DOHH2 (cell line): ENCODE measurements at regions not wholly inside any gene's neighbourhood (a gene's known extent, or its start where the extent isn't known, plus 50 kb on each side); places are given as distances from the start of the nearest gene placed in this dataset.

ENCODE experiments used
- H3F3A ChIP-seq: fragments of 200-600 bp; sonication (generic), shearing (Covaris generic); 2 replicates; pipeline ENCODE4 v1.6.0; 2016; ENCODE audit warnings: antibody characterized with exemption, mild to moderate bottlenecking; ENCODE audit not compliant: control insufficient read depth, insufficient read depth
- H3K27ac ChIP-seq: fragments of 200-600 bp; sonication (generic); 2 replicates; pipeline ENCODE4 v1.5.1; 2014; ENCODE audit warnings: low read depth, mild to moderate bottlenecking, low read length, moderate library complexity
- H3K27me3 ChIP-seq: fragments of 200-600 bp; sonication (generic); 2 replicates; pipeline ENCODE4 v1.6.1; 2014; ENCODE audit warnings: mild to moderate bottlenecking, low read length, mixed read lengths; ENCODE audit not compliant: control insufficient read depth
- H3K36me3 ChIP-seq: fragments of 200-600 bp; sonication (generic); 2 replicates; pipeline ENCODE4 v1.6.1; 2014; ENCODE audit warnings: mild to moderate bottlenecking, low read length, moderate library complexity, mixed read lengths; ENCODE audit not compliant: control insufficient read depth
- H3K4me1 ChIP-seq: fragments of 200-600 bp; sonication (generic); 2 replicates; pipeline ENCODE4 v1.6.1; 2014; ENCODE audit warnings: mild to moderate bottlenecking, low read length, mixed read lengths; ENCODE audit not compliant: control insufficient read depth
- H3K4me2 ChIP-seq: fragments of 200-600 bp; sonication (generic); 2 replicates; pipeline ENCODE4 v1.6.0; 2014; ENCODE audit warnings: mild to moderate bottlenecking, low read length, moderate library complexity
- H3K4me3 ChIP-seq: fragments of 200-600 bp; sonication (generic); 2 replicates; pipeline ENCODE4 v1.5.1; 2014; ENCODE audit warnings: mild to moderate bottlenecking, low read length, mixed read lengths
- H3K79me2 ChIP-seq: fragments of 200-600 bp; sonication (generic); 2 replicates; pipeline ENCODE4 v1.6.1; 2014; ENCODE audit warnings: mild to moderate bottlenecking, low read length, mixed read lengths; ENCODE audit not compliant: control insufficient read depth
- H3K9me2 ChIP-seq: fragments of 200-600 bp; sonication (generic); replicated peaks from 2 replicates; pipeline ENCODE4 v1.6.1; 2014; ENCODE audit warnings: mild to moderate bottlenecking, low read length, mixed read lengths; ENCODE audit not compliant: control insufficient read depth
- H3K9me3 ChIP-seq: fragments of 200-600 bp; sonication (generic); 2 replicates; pipeline ENCODE4 v1.6.1; 2014; ENCODE audit warnings: antibody characterized with exemption, low read length, mixed read lengths; ENCODE audit not compliant: control insufficient read depth, insufficient read depth
- H4K20me1 ChIP-seq: fragments of 200-600 bp; sonication (generic); 2 replicates; pipeline ENCODE4 v1.6.0; 2014; ENCODE audit warnings: low read depth, mild to moderate bottlenecking, antibody characterized with exemption, low read length, moderate library complexity; ENCODE audit not compliant: control insufficient read depth, insufficient read depth
- CTCF ChIP-seq: fragments of 200-600 bp; sonication (generic); IDR thresholded peaks from one replicate; pipeline ENCODE4 v1.5.1; 2014; ENCODE audit warnings: antibody characterized with exemption, mild to moderate bottlenecking, low read depth, low read length; ENCODE audit not compliant: poor library complexity, severe bottlenecking
- EZH2phosphoT487 ChIP-seq: fragments of 200-600 bp; sonication (generic); IDR thresholded peaks from 2 replicates; pipeline ENCODE4 v1.6.1; 2017; ENCODE audit warnings: borderline replicate concordance, mild to moderate bottlenecking, antibody characterized with exemption, low read length, moderate library complexity, mixed read lengths

- H3K79me2 ChIP-seq: no peaks in the 10 kb centered on the region
- H3K4me2 ChIP-seq: no peak overlapping the region
- H3F3A ChIP-seq: no peaks in the 10 kb centered on the region
- TF ChIP-seq CTCF: no peak
- TF ChIP-seq EZH2phosphoT487: no peak
- no peak overlapping the region for H3K27ac ChIP-seq
- H3K9me3 ChIP-seq: no peaks in the 10 kb centered on the region
- H3K4me3 ChIP-seq: no peak overlapping the region
- 0 out of 2 replicates have a peak, but pooled peaks cover 6% of the 10 kb centered on the region for H3K27me3 ChIP-seq
- no peaks in the 10 kb centered on the region for H3K36me3 ChIP-seq
- H3K4me1 ChIP-seq: no peaks in the 10 kb centered on the region
- H3K9me2 ChIP-seq: no peaks in the 10 kb centered on the region
- no peaks in the 10 kb centered on the region for H4K20me1 ChIP-seq
These were observed 143.7 kb downstream of the ATL2 start for GRCh38 chr2:38233231-38233983.

GRCh38 chr2:38232454-38232853 is 144.6 kb downstream of the ATL2 start:
- no peaks in the 10 kb centered on the region for H3K9me2 ChIP-seq
- H3K27me3 ChIP-seq: 0 out of 2 replicates have a peak, but pooled peaks cover 6% of the 10 kb centered on the region
- no peaks in the 10 kb centered on the region for H3K79me2 ChIP-seq
- H3K4me3 ChIP-seq: no peak overlapping the region
- no peaks in the 10 kb centered on the region for H4K20me1 ChIP-seq
- H3K9me3 ChIP-seq: no peaks in the 10 kb centered on the region
- TF ChIP-seq CTCF (no peak), EZH2phosphoT487 (no peak)
- no peaks in the 10 kb centered on the region for H3K4me1 ChIP-seq
- no peaks in the 10 kb centered on the region for H3F3A ChIP-seq
- H3K27ac ChIP-seq: no peak overlapping the region
- no peak overlapping the region for H3K4me2 ChIP-seq
- H3K36me3 ChIP-seq: no peaks in the 10 kb centered on the region

DNA sequence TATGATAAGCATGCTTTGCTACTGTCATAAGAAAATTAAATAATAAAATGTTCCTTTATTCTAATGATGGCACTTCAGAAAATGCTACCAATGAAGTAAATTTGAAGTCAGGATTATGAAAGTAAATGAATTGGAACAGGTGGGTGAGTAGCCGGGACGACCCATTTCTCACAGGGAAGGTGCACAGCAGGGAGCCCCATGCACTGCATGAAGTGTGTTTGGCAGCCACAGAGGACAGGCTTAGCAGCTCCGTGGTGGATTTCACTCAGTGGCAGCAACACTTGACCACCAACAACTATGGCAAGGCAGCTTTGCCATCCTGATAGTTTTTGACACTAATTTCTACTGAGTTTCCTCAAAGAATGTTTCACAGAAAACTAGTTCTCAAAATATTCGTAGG is 146.3 kb downstream of the ATL2 start:
- no peak overlapping the region for H3K4me2 ChIP-seq
- H3K27me3 ChIP-seq: peaks cover 13% of the 10 kb centered on the region
- H3K36me3 ChIP-seq: no peaks in the 10 kb centered on the region
- no peaks in the 10 kb centered on the region for H4K20me1 ChIP-seq
- TF ChIP-seq CTCF: no peak
- no peak for TF ChIP-seq EZH2phosphoT487
- no peak overlapping the region for H3K4me3 ChIP-seq
- no peaks in the 10 kb centered on the region for H3K9me2 ChIP-seq
- H3K4me1 ChIP-seq: no peaks in the 10 kb centered on the region
- H3K27ac ChIP-seq: no peak overlapping the region
- H3K79me2 ChIP-seq: no peaks in the 10 kb centered on the region
- no peaks in the 10 kb centered on the region for H3K9me3 ChIP-seq
- no peaks in the 10 kb centered on the region for H3F3A ChIP-seq
